ENCODE measurements at regions not wholly inside any gene's neighbourhood (a gene's known extent, or its start where the extent isn't known, plus 50 kb on each side); places are given as distances from the start of the nearest gene placed in this dataset.

GRCh38 chr5:89899559-89899958 is 510.0 kb downstream of the CETN3 start:
- FAIRE-seq = no peak
- DNase-seq (ENCODE audit: extremely low spot score, insufficient read length, low read depth) = no peak

- no peak for DNase-seq (ENCODE audit: extremely low spot score, insufficient read length, low read depth)
- no peak for FAIRE-seq
Observed at GRCh38 chr5:89893546-89893945, 516.0 kb downstream of the CETN3 start.

GRCh38 chr5:89885670-89886069 is 523.9 kb downstream of the CETN3 start:
- FAIRE-seq = no peak

GRCh38 chr5:89883967-89884366 is 525.6 kb downstream of the CETN3 start:
- DNase-seq (ENCODE audit: extremely low spot score, insufficient read length, low read depth) = no peak
- no peak for FAIRE-seq

More at GRCh38 chr5:89885670-89886069, 523.9 kb downstream of the CETN3 start:
- DNase-seq (ENCODE audit: extremely low spot score, insufficient read length, low read depth) = no peak

- FAIRE-seq (no peak), DNase-seq (ENCODE audit: extremely low spot score, insufficient read length, low read depth) (no peak)
Observed at GRCh38 chr5:89878140-89879132, 531.1 kb downstream of the CETN3 start.

GRCh38 chr5:89871906-89872305 is 537.6 kb downstream of the CETN3 start:
- FAIRE-seq = peak; percentile 41
- no peak for DNase-seq (ENCODE audit: extremely low spot score, insufficient read length, low read depth)

GRCh38 chr5:89869346-89869745 is 540.2 kb downstream of the CETN3 start:
- no peak for DNase-seq (ENCODE audit: extremely low spot score, insufficient read length, low read depth)

GRCh38 chr5:89866410-89866809 is 543.1 kb downstream of the CETN3 start:
- peak; percentile 29 for FAIRE-seq
- no peak for DNase-seq (ENCODE audit: extremely low spot score, insufficient read length, low read depth)

More at GRCh38 chr5:89869346-89869745, 540.2 kb downstream of the CETN3 start:
- no peak for FAIRE-seq

- DNase-seq (ENCODE audit: extremely low spot score, insufficient read length, low read depth) = no peak
- FAIRE-seq = no peak
Observed at GRCh38 chr5:89864941-89865340, 544.6 kb downstream of the CETN3 start.

GRCh38 chr5:89857790-89858189 is 551.8 kb downstream of the CETN3 start:
- no peak for DNase-seq (ENCODE audit: extremely low spot score, insufficient read length, low read depth)
- no peak for FAIRE-seq

GRCh38 chr5:89855417-89855816 is 554.1 kb downstream of the CETN3 start:
- no peak for DNase-seq (ENCODE audit: extremely low spot score, insufficient read length, low read depth)
- no peak for FAIRE-seq

GRCh38 chr5:89851911-89852310 is 557.6 kb downstream of the CETN3 start:
- FAIRE-seq (no peak), DNase-seq (ENCODE audit: extremely low spot score, insufficient read length, low read depth) (no peak)

- DNase-seq (ENCODE audit: extremely low spot score, insufficient read length, low read depth) (no peak), FAIRE-seq (no peak)
Observed at GRCh38 chr5:89850513-89850865, 559.1 kb downstream of the CETN3 start.

GRCh38 chr5:89849830-89850512 is 559.6 kb downstream of the CETN3 start:
- DNase-seq (ENCODE audit: extremely low spot score, insufficient read length, low read depth) = no peak
- no peak for FAIRE-seq

- FAIRE-seq (no peak), DNase-seq (ENCODE audit: extremely low spot score, insufficient read length, low read depth) (no peak)
Observed at GRCh38 chr5:89847743-89848142, 561.8 kb downstream of the CETN3 start.

- DNase-seq (ENCODE audit: extremely low spot score, insufficient read length, low read depth) (no peak), FAIRE-seq (no peak)
Observed at GRCh38 chr5:89844548-89844947, 565.0 kb downstream of the CETN3 start.

- DNase-seq (ENCODE audit: extremely low spot score, insufficient read length, low read depth) = no peak
- no peak for FAIRE-seq
Observed at GRCh38 chr5:89842531-89842930, 567.0 kb downstream of the CETN3 start.

- FAIRE-seq (no peak), DNase-seq (ENCODE audit: extremely low spot score, insufficient read length, low read depth) (no peak)
Observed at GRCh38 chr5:89840906-89841305, 568.6 kb downstream of the CETN3 start.

- FAIRE-seq (no peak), DNase-seq (ENCODE audit: extremely low spot score, insufficient read length, low read depth) (no peak)
Observed at GRCh38 chr5:89830691-89831090, 578.9 kb downstream of the CETN3 start.

GRCh38 chr5:89827960-89828359 is 581.6 kb downstream of the CETN3 start:
- FAIRE-seq (no peak), DNase-seq (ENCODE audit: extremely low spot score, insufficient read length, low read depth) (no peak)

- no peak for DNase-seq (ENCODE audit: extremely low spot score, insufficient read length, low read depth)
- FAIRE-seq = no peak
Observed at GRCh38 chr5:89827359-89827758, 582.2 kb downstream of the CETN3 start.
